ENCODE measurements at regions not wholly inside any gene's neighbourhood (a gene's known extent, or its start where the extent isn't known, plus 50 kb on each side); places are given as distances from the start of the nearest gene placed in this dataset.

DNA sequence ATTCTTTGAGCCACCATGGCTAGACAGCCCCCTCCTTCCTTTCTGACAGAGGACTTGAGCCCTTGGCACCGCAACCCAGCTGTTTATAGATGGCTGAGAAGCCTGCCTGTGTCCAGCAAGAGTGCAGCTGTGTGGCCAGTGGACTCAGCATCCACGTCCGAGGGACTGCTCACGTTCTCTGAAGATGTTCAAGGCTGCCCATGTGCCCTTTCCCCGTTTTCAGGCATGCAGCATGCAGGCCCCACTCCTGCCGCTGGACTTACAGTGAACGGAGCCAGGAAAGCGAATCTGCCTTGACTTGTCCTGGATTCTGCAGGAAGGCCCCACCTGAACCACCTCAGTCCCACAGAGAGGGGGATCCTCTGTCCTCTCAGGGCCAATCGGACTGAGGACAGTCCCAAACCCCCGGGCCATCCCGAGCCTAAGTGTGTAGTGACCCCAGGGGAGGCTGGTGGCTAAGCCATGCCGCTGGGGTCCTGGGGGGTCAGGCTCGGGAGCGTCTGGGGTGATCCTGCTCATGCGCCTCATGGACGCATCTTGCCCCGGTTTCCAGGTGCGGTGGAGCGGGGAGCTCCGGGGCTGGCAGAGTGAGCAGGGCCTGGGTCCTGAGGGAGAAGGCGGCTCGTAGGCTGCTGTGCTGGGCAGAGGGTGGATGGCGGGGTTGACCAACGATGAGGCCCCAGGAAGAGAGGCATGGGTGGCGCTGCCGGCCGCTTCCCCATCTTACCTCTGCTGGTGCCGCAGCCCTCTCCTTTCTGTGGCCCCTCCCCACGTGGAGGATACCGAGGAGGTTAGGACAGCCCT lies 170.7 kb downstream of the CTTN start:
- TF ChIP-seq, protein P1, sequence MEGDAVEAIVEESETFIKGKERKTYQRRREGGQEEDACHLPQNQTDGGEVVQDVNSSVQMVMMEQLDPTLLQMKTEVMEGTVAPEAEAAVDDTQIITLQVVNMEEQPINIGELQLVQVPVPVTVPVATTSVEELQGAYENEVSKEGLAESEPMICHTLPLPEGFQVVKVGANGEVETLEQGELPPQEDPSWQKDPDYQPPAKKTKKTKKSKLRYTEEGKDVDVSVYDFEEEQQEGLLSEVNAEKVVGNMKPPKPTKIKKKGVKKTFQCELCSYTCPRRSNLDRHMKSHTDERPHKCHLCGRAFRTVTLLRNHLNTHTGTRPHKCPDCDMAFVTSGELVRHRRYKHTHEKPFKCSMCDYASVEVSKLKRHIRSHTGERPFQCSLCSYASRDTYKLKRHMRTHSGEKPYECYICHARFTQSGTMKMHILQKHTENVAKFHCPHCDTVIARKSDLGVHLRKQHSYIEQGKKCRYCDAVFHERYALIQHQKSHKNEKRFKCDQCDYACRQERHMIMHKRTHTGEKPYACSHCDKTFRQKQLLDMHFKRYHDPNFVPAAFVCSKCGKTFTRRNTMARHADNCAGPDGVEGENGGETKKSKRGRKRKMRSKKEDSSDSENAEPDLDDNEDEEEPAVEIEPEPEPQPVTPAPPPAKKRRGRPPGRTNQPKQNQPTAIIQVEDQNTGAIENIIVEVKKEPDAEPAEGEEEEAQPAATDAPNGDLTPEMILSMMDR (IDR thresholded peaks at IDR 0.05; ENCODE audit: borderline replicate concordance, extremely low read depth, low read length, poor library complexity, severe bottlenecking), result no peak
- TF ChIP-seq EZH2 (IDR thresholded peaks at IDR 0.05; ENCODE audit: borderline replicate concordance, low read depth, low read length, severe bottlenecking), result no peak
